NOMO-1 treated with dmso at 0.1 percent for 144 hours (cell line): ENCODE measurements at regions not wholly inside any gene's neighbourhood (a gene's known extent, or its start where the extent isn't known, plus 50 kb on each side); places are given as distances from the start of the nearest gene placed in this dataset.
A peak's percentile ranks its signal among the peaks of the same experiment; 100 is the strongest.

Experiments used
- DNase-seq: peaks from one replicate; lab custom pipeline; 2025; ENCODE audit not compliant: unreplicated experiment; lab: John Stamatoyannopoulos, UW

GRCh38 chr6:3594201-3594600, 137.4 kb upstream of the SLC22A23 start:
- no peak for DNase-seq

DNA sequence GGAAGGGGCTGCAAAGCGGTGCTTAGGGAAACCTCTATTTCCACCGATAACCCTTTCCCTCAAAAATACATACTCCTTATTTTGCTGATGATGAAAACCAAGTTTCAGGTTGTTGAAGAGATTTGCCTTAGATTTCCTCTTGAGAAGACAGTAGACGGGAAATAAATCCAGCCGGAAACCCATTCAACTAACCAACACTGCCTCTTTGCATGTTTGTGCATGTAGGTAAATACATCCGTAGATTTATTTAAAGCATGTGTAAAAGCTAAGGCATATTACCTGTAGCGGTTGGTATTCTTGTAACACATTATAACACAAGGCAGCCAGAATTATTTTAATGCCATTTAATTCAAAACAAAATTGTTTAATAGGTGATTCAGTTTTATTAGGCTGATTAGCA, 136.3 kb upstream of the SLC22A23 start:
- DNase-seq: no peak

GRCh38 chr6:3592371-3592941, 135.6 kb upstream of the SLC22A23 start:
- DNase-seq: peak; percentile 72

- no peak for DNase-seq
These were observed 135.1 kb upstream of the SLC22A23 start for GRCh38 chr6:3591970-3592369.

GRCh38 chr6:3587660-3588059, 130.8 kb upstream of the SLC22A23 start:
- no peak for DNase-seq

DNA sequence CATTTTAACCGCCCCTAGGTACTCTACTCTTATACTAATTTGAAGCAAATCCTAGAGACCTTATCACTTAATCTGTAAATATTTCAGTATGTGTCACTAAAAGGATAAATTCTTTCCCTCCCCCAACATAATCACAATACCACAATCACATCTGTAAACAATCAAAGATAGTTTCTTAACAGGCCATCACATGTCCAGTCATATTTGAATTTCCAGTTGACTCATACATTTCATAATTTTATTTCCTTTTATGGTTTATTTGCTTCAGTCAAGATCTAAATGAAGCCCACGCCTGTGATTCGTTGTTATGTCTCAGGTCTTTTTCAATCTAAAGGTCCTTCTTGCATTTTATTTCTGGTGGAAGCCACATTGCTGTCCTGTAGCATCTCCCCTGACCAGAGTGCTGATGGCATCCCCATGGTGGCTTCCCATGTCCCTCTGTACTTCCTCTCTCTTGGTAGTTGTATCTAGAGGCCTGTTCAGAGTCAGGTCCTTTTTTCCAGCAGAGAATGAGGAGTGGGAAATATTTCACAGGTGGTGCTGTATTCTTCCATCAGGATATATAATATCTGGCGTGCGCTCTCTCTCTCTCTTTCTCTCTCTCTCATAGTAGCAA, 128.6 kb upstream of the SLC22A23 start:
- no peak for DNase-seq

- DNase-seq: no peak
These were observed 127.8 kb upstream of the SLC22A23 start for GRCh38 chr6:3584606-3585005.

- DNase-seq: no peak
These were observed 124.6 kb upstream of the SLC22A23 start for GRCh38 chr6:3581469-3581868.

DNA sequence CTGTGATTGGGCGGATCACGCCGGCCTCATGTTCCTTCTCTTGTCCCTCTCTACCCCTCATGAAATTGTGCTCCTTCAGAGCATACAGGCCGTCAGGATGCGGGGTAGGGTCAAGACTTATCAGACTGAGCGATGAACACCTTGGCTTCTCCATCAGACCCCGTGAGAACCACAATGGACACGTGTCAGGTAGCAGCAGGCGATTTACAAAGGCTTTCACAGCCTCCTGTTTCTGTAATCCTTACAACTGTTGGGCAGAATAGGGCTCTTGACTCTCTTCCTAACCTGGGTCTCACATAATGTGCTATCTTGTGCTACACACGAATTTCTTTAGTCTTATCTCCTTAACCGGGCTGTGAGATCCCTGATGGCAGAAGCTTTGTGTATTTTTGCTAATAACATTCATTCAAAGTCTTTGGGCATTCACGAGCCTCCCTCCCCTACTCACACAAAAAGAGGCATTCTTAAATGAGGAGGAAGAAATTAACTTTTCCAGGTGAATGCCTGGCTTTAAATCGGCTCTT, 122.9 kb upstream of the SLC22A23 start:
- no peak for DNase-seq

DNA sequence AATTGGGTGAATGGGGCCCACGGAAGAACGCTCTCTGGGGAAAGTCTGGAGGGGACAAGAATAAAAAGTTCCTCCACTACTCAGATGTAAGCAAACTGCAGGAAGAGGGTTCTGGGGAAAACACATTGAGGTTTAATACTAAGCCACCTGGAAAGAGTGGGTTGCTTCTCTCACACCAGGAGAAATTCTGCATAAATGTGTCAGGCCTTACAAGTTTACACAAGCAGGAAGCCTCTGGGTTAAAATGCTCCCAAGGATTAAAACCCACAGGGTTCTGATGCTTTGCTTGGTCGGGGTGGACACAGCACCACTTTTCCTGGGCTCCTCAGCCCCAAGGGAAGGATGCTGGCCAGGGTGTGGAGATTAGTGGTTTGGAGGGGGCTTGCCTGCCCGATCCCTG, 122.1 kb upstream of the SLC22A23 start:
- DNase-seq: no peak

DNA sequence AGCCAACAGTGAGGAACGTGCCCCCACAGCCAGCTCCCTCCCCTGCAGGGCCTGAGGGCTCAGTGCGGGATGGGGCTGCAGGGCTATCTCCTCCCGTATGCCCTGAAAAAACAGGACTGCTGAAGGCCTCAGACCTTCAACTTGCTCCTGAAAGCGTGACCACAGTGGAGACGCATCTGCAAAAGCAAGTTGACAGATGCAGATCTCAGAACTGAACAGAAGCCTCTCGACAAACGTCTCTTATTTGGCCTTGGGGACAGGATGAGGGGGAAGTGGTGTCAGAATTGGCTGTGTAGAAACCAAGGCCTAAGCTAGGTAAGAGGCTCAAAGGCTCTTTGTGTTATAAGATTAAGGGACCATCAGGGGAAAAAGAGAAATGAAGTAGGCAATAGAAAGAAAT, 120.7 kb upstream of the SLC22A23 start:
- DNase-seq: no peak

DNA sequence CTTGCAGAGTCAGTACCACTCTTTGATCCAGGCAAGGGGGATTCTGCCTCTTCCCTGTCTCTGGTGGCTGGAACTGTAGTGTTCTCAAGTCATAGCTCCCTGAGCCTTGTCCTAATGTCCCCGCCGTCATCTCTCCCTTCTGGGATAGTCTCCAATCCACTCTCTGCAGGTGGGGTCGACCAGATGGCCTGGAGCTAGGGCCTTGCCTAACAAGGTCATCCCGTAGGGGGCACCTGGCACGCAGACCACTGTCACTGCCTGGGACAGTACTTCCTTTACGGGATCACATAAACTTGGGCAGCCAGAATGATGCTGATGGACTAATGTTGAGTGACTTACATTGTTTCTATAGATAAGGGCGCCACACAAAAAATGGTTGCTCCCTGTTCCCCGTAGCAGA, 118.9 kb upstream of the SLC22A23 start:
- DNase-seq: no peak

- DNase-seq: no peak
These were observed 118.3 kb upstream of the SLC22A23 start for GRCh38 chr6:3575166-3575565.

DNA sequence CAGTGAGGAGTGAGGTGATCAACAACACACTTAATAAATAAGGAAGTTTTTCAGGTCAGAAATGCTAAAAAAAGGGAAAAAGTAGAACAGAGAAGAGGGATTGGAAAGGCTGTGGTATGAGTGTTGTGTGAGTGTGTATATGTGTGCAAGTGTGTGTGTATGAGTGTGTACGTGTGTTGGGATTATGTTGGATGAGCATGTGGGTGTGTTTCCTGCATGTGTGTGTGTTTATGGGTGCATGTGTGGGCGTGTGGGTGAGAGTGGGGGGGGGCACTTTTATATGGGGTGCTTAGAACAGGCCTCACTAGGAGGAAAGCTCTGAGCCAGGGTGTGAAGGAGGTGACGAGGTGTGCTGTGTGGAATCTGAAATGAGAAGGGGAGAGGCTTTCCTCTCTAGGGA, 116.8 kb upstream of the SLC22A23 start:
- no peak for DNase-seq

DNA sequence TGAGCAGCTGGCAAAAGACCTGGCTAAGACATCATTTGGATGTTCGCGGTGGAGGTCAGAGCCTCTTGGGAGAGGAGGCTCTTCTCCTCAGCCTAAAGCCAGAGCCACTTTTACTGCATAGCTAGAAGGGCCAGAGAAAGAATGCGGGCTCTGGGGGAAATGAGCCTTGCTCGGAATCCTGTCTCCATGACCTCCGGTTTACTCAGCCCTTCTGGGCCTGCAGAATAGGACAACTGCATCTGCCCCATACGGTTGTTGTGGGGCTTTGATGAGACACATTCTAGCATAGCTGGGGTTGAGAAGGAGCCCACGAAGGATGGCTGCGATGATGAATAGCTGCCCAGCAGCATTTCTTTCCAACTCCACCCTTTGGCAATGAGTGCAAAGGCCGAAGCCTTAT, 115.0 kb upstream of the SLC22A23 start:
- DNase-seq: no peak

DNA sequence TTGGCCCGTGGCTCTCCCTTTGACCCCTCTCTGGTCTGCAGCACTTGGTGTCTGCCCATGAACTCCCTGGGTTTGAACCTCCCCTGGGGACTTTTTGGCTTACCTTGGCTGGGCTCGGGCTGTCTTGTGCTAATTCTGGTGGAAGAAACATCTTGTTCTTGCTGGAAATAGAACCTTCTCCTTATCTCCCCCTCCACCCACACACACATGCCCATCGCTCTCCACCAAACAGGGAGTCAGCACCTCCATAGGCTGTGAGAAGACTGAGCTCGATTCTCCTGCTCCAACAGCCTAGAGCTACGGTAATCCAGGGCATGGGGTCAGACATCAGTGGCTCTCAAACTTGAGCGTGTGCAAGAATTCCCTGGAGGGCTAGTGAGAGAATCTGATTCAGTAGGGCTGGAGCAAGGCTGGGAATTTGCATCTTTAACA, 114.4 kb upstream of the SLC22A23 start:
- DNase-seq: no peak

GRCh38 chr6:3569816-3570215, 113.0 kb upstream of the SLC22A23 start:
- DNase-seq: no peak

DNA sequence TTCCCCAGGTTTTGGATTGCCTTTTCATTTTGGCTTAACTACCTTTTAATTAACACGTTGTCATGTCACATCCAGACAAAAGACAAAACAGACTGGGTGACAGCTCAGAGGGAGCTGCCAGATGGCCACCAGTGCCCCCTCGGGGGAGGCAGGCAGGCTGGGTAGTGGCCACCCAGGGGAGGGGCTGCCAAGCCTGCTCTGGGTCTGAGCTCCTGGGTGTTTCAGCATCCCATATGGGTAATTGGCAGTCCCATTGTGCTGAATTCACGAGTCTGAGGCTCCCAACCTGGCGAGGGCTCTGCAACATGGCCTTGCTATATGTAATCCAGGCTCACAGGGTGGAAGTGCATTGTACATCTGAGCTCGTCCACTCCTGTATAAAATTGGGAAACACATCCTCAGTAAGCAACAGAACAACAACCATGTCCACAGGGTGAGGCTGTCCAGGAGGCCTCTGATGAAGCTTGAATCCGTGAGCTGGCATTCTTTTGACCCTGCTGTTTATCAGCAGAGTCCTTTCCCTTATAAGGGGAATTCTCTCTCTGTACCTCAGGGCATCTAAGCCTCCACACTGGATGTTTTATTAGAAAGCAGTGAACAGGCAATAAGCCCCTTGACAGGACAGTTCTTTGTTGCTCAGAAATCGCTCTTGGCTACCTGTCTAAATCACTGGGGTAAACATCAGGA, 111.7 kb upstream of the SLC22A23 start:
- DNase-seq: no peak

- DNase-seq: no peak
These were observed 110.0 kb upstream of the SLC22A23 start for GRCh38 chr6:3566812-3567211.

- no peak for DNase-seq
These were observed 108.4 kb upstream of the SLC22A23 start for GRCh38 chr6:3565291-3565690.

DNA sequence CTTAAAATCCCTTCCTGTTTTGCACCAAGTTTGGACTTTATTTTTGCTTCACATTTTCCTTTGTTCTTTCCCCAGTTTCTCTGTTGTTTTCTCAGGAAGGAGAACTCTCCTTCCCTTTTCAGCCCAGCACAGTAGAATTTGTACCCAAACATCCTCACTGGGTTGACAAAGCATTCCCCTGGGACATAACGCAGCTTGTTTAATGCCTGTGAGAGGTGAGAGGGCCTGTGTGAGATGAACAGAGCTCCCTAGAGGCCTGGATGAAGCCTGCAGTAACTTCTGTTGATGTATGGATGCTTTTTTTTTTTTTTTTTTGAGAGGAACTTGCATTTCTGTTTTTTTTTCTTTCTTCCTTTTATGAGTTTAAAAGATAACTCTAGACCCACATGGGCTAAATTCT, 104.9 kb upstream of the SLC22A23 start:
- DNase-seq: no peak

DNA sequence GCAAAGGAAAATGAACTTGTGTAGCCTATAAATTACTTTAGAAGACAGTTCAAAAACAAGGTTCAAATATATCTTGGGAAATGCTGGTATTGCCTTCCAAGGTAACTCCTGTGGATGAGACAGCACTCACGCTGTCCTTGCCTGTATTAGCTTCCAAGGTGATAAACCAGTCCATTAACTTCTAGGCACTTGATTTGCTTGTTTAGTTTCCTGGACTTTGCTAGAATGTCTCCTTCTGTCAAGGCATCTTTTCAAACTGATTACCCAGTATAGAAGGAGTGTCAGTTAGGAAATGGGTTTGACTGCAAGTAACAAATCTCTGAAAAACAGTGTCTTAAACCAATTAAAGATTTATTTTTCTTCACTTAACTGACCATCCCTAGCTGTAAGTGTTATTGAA, 103.4 kb upstream of the SLC22A23 start:
- DNase-seq: no peak
